HepG2 (cell line): ENCODE measurements at regions not wholly inside any gene's neighbourhood (a gene's known extent, or its start where the extent isn't known, plus 50 kb on each side); places are given as distances from the start of the nearest gene placed in this dataset.

Experiments used
- ATAC-seq: fragments of 200-7000 bp; cut with Tn5 transposase; 3 replicates; pipeline ENCODE4 v1.9.1; 2020; ENCODE audit warnings: mild to moderate bottlenecking, moderate library complexity
- BruUV-seq: library from RNA; stranded (reverse); fragments of 400-500 nt; replicated peaks from 2 replicates; lab custom pipeline; 2021; lab: Mats Ljungman, UMichigan
- CTCF ChIA-PET: fragments of 300-600 bp; formaldehyde crosslinking; extraction: SDS; loops from one replicate; lab custom pipeline; 2021; ENCODE audit warnings: low total read pairs, inconsistent platforms, low intra/inter-chr PET ratio; lab: Yijun Ruan, JAX
- POLR2A ChIA-PET: fragments of 350-600 bp; sonication (Branson Sonifier 250); formaldehyde crosslinking; loops from one replicate; lab custom pipeline; 2020; ENCODE audit warnings: antibody characterized with exemption, inconsistent platforms; lab: Yijun Ruan, JAX
- DNase-seq: peaks from one replicate; pipeline ENCODE4 v3.0.0-alpha.2; 2015; ENCODE audit warnings: low spot score
- FAIRE-seq: peaks from 3 replicates; lab custom pipeline; 2011; peaks lifted over from hg19 to GRCh38; lab: Jason Lieb, UNC
- H2AFZ ChIP-seq: one replicate; pipeline ENCODE4 v1.6.1; 2011; ENCODE audit warnings: low read length, inconsistent platforms
- H3K27ac ChIP-seq: fragments of 300-600 bp; 3 replicates; pipeline ENCODE4 v1.8.0; 2011; ENCODE audit warnings: mixed run types, mild to moderate bottlenecking, mixed read lengths, low read length, inconsistent platforms; ENCODE audit not compliant: insufficient read depth; ENCODE audit errors: extremely low read length
- H3K27me3 ChIP-seq, 2 experiments: fragments of 200-600 bp in 1 of 2; 2 replicates in 1 of 2; 3 replicates in 1 of 2; pipeline versions ENCODE4 v1.6.0 to v1.8.0; 2011; ENCODE audit warnings: low read length in 2 of 2, mild to moderate bottlenecking in 2 of 2, moderate library complexity in 2 of 2, inconsistent platforms in 1 of 2; ENCODE audit not compliant: insufficient read depth in 2 of 2, control insufficient read depth in 1 of 2
- H3K36me3 ChIP-seq, 2 experiments: fragments of 200-600 bp in 1 of 2; replicated peaks in 1 of 2; 2 replicates in 1 of 2; 3 replicates in 1 of 2; pipeline versions ENCODE4 v1.5.1 to v1.8.0; 2011; ENCODE audit warnings: low read length in 2 of 2, inconsistent platforms in 1 of 2; ENCODE audit not compliant: insufficient read depth in 2 of 2, control insufficient read depth in 1 of 2
- H3K4me1 ChIP-seq: 2 replicates; pipeline ENCODE4 v1.5.1; 2012; ENCODE audit warnings: low read length, inconsistent platforms; ENCODE audit not compliant: insufficient read depth
- H3K4me2 ChIP-seq: 2 replicates; pipeline ENCODE4 v1.6.0; 2011; ENCODE audit warnings: low read depth, low read length, inconsistent platforms
- H3K4me3 ChIP-seq, 3 experiments: fragments of 200-600 bp in 1 of 3; sonication (generic), shearing (Covaris generic) in 1 of 3; replicated peaks in 1 of 3; 2 replicates each; pipeline ENCODE4 v1.5.1; 2011 to 2016; ENCODE audit warnings: low read length in 3 of 3, inconsistent platforms in 2 of 3, low read depth in 2 of 3, mild to moderate bottlenecking in 2 of 3, control low read depth in 1 of 3, mixed read lengths in 1 of 3; ENCODE audit not compliant: insufficient read depth in 1 of 3
- H3K79me2 ChIP-seq: one replicate; pipeline ENCODE4 v1.6.1; 2011; ENCODE audit warnings: low read length, inconsistent platforms; ENCODE audit not compliant: insufficient read depth
- H3K9ac ChIP-seq: 2 replicates; pipeline ENCODE4 v1.6.0; 2011; ENCODE audit warnings: mild to moderate bottlenecking, low read depth, low read length, inconsistent platforms; ENCODE audit not compliant: insufficient read depth
- H3K9me3 ChIP-seq: 2 replicates; pipeline ENCODE4 v1.5.1; 2012; ENCODE audit warnings: mild to moderate bottlenecking, low read length
- H4K20me1 ChIP-seq: 2 replicates; pipeline ENCODE4 v1.6.0; 2011; ENCODE audit warnings: inconsistent platforms, mild to moderate bottlenecking, low read length, moderate library complexity; ENCODE audit not compliant: insufficient read depth
- HNRNPH1 ChIP-seq: fragments of 200-400 bp; formaldehyde crosslinking; optimal IDR thresholded peaks from 2 replicates; pipeline ENCODE3; 2017; ENCODE audit warnings: mild to moderate bottlenecking, low read depth, low read length
- MED8 ChIP-seq: sonication (generic); formaldehyde crosslinking; IDR thresholded peaks from 2 replicates; pipeline ENCODE4 v1.8.1; 2023; ENCODE audit warnings: mild to moderate bottlenecking, missing genetic modification reagents; ENCODE audit not compliant: insufficient replicate concordance
- MIER3 ChIP-seq: IDR thresholded peaks from 2 replicates; pipeline ENCODE4 v1.6.1; 2016; ENCODE audit warnings: missing compliant biosample characterization, borderline replicate concordance
- MTA1 ChIP-seq: sonication (generic); formaldehyde crosslinking; IDR thresholded peaks from 2 replicates; pipeline ENCODE4 v1.4.0; 2020; ENCODE audit warnings: missing genetic modification reagents, mild to moderate bottlenecking, borderline replicate concordance
- NAIF1 ChIP-seq: sonication (generic); formaldehyde crosslinking; IDR thresholded peaks from 2 replicates; pipeline ENCODE4 v1.5.0; 2020; ENCODE audit warnings: mild to moderate bottlenecking, missing genetic modification reagents, borderline replicate concordance
- NFE2L2 ChIP-seq: fragments of 150-350 bp; IDR thresholded peaks from 2 replicates; pipeline ENCODE4 v1.6.1; 2014; ENCODE audit warnings: low read length
- NFKBIZ ChIP-seq: IDR thresholded peaks from 2 replicates; pipeline ENCODE4 v1.6.1; 2018; ENCODE audit warnings: missing genetic modification reagents, missing compliant biosample characterization
- RXRA ChIP-seq: sonication (generic); formaldehyde crosslinking; IDR thresholded peaks from 2 replicates; pipeline ENCODE4 v1.5.1; 2020; ENCODE audit warnings: missing genetic modification reagents
- ZEB1 ChIP-seq: IDR thresholded peaks from 2 replicates; pipeline ENCODE4 v1.6.1; 2012; ENCODE audit warnings: mild to moderate bottlenecking, low read depth, inconsistent platforms; ENCODE audit not compliant: insufficient replicate concordance
- ZNF20 ChIP-seq: sonication (generic); formaldehyde crosslinking; IDR thresholded peaks from 2 replicates; pipeline ENCODE4 v1.4.0; 2020; ENCODE audit warnings: mild to moderate bottlenecking, moderate library complexity, missing genetic modification reagents
- ZNF383 ChIP-seq: sonication (generic); formaldehyde crosslinking; IDR thresholded peaks from 2 replicates; pipeline ENCODE4 v1.4.0; 2020; ENCODE audit warnings: missing genetic modification reagents, mild to moderate bottlenecking, borderline replicate concordance
- ZNF441 ChIP-seq: sonication (generic); formaldehyde crosslinking; IDR thresholded peaks from 2 replicates; pipeline ENCODE4 v1.7.0; 2021; ENCODE audit warnings: missing genetic modification reagents, borderline replicate concordance
- ZNF766 ChIP-seq: sonication (generic); formaldehyde crosslinking; IDR thresholded peaks from 2 replicates; pipeline ENCODE4 v1.5.0; 2020; ENCODE audit warnings: missing genetic modification reagents, borderline replicate concordance
- WGBS: methylation state at CpG from one replicate; pipeline ENCODE4 v1.1.6; 2017; ENCODE audit warnings: low lambda C conversion rate; 5-methylcytosine and 5-hydroxymethylcytosine counted together
- in situ Hi-C: cut with HindIII; loops from 2 replicates; pipeline ENCODE4 v1.10.0; 2017; ENCODE audit warnings: low pct_unique_long_range_greater_than_20kb; ENCODE audit not compliant: extremely low pct_ligation_motif_present
- intact Hi-C: fragments of 100-400 bp; cut with micrococcal nuclease; formaldehyde crosslinking; loops from one replicate; pipeline ENCODE4 v1.10.0; 2022; ENCODE audit not compliant: unreplicated experiment
- TF ChIP-seq, protein P1 (sequence below): sonication (generic); formaldehyde crosslinking; IDR thresholded peaks from 2 replicates; pipeline ENCODE4 v1.4.0; 2020; ENCODE audit warnings: missing genetic modification reagents

DNA sequence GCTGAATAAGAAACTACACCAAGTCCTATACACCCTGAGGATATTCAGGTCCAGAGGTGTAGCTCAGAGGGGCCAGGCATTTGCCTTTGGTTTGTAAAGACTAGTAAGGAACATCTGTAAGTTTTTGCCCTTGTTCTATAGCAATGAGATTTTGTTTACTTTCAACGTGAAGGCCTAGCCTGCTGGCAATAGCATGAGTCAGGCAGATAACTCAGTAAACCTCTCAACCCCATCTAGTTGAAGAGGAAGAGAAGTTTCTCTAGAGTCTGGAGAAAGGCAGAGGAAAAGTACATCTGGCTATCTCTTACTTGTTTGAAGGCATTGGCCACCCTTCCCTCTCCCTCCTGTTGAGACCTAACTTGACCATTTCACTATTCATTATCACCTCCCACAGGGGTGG lies 70.3 kb upstream of the ZNF521 start (continued):
- TF ChIP-seq, protein P1, sequence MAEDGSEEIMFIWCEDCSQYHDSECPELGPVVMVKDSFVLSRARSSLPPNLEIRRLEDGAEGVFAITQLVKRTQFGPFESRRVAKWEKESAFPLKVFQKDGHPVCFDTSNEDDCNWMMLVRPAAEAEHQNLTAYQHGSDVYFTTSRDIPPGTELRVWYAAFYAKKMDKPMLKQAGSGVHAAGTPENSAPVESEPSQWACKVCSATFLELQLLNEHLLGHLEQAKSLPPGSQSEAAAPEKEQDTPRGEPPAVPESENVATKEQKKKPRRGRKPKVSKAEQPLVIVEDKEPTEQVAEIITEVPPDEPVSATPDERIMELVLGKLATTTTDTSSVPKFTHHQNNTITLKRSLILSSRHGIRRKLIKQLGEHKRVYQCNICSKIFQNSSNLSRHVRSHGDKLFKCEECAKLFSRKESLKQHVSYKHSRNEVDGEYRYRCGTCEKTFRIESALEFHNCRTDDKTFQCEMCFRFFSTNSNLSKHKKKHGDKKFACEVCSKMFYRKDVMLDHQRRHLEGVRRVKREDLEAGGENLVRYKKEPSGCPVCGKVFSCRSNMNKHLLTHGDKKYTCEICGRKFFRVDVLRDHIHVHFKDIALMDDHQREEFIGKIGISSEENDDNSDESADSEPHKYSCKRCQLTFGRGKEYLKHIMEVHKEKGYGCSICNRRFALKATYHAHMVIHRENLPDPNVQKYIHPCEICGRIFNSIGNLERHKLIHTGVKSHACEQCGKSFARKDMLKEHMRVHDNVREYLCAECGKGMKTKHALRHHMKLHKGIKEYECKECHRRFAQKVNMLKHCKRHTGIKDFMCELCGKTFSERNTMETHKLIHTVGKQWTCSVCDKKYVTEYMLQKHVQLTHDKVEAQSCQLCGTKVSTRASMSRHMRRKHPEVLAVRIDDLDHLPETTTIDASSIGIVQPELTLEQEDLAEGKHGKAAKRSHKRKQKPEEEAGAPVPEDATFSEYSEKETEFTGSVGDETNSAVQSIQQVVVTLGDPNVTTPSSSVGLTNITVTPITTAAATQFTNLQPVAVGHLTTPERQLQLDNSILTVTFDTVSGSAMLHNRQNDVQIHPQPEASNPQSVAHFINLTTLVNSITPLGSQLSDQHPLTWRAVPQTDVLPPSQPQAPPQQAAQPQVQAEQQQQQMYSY (CRISPR knock-in tag), result no peak
- TF ChIP-seq HNRNPH1 (no peak), NFE2L2 (no peak), MTA1 (CRISPR knock-in tag) (no peak), ZEB1 (no peak), NFKBIZ (CRISPR knock-in tag) (no peak), ZNF20 (CRISPR knock-in tag) (no peak), MIER3 (CRISPR knock-in tag) (no peak)

DNA sequence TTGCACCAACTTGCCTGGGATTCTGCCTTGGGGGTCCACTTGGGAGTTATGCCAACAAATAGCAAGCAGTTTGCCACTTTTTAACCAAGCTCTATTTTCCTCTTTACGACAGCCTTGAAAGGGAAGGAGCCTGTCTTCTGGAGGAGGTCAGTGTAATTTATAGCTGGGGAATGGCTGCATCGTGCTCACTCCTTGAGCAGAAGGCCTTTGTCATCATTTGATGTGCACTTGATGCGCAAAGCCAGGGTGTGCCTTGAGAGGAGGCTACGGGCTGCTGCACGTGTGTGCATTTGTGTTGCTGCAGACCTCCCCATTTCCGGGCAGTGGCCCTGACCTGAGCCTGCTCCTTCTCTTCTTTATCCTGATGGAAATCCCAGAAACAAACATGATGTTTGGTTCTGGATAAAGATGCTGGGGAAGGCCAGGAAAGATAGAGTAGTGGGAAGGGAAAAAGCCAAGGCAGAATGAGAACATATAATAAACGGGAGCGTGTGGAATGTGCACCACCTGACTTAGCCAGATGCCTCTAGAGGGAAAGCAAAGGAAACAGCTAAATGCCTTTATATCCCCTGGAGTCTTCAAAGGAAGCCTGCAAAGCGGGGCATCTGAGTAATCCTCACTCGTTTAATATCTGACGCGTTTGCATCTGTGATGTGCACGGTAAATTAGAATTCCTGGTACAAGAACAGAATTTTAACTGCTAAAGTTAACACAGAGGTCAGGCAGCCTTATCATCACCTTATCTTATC lies 68.3 kb upstream of the ZNF521 start:
- Histone ChIP-seq H4K20me1 (no peaks in the 10 kb centered on the region), H3K4me3 (no peak overlapping the region), H3K36me3 (no peaks in the 10 kb centered on the region), H3K4me1 (no peaks in the 10 kb centered on the region), H3K27me3 (peaks cover 0 to 4% of the 10 kb centered on the region in 2 experiments; a peak in 3 of 5 replicates), H3K4me2 (no peak overlapping the region), H3K9me3 (no peaks in the 10 kb centered on the region), H2AFZ (no peak overlapping the region), H3K79me2 (no peaks in the 10 kb centered on the region), H3K9ac (no peak overlapping the region), H3K27ac (no peak overlapping the region)
- FAIRE-seq (no peak), ATAC-seq (no peak), DNase-seq (no peak)
- BruUV-seq, result no TSS peak
- in situ Hi-C loops, result no loop called here
- WGBS, result 3% methylated on average over 13 of the region's 13 CpGs
- CTCF ChIA-PET, result no interaction called here
- POLR2A ChIA-PET, result no interaction called here
- intact Hi-C loops, result no loop called here
- TF ChIP-seq ZNF766 (CRISPR knock-in tag), result no peak
- no peak for TF ChIP-seq ZNF383
- no peak for TF ChIP-seq ZNF441
- no peak for TF ChIP-seq RXRA (CRISPR knock-in tag)
- TF ChIP-seq NAIF1 (CRISPR knock-in tag), result no peak
- TF ChIP-seq MED8 (CRISPR knock-in tag), result no peak
